ENCODE measurements at regions not wholly inside any gene's neighbourhood (a gene's known extent, or its start where the extent isn't known, plus 50 kb on each side); places are given as distances from the start of the nearest gene placed in this dataset.

GRCh38 chr1:185610954-185611353 lies 123.2 kb upstream of the HMCN1 start:
- Histone ChIP-seq H3K23me2 (ENCODE audit: insufficient read length, low read depth, low read length, poor library complexity, severe bottlenecking) (no peaks in the 10 kb centered on the region), H3K4me2 (ENCODE audit: insufficient read depth, insufficient read length, low read length) (no peak overlapping the region), H3K18ac (ENCODE audit: insufficient read length, low read depth, low read length) (no peak overlapping the region), H3K9me3 (ENCODE audit: control insufficient read depth, low read depth, low read length) (no peaks in the 10 kb centered on the region), H4K5ac (ENCODE audit: insufficient read length, low read depth, low read length) (no peak overlapping the region), H3K9ac (ENCODE audit: extremely low read depth, insufficient read length, low read length) (no peak overlapping the region), H3K27ac (ENCODE audit: insufficient read length, low read depth, low read length) (no peak overlapping the region), H2BK12ac (ENCODE audit: insufficient read length, low read depth, low read length) (no peak overlapping the region), H3K14ac (ENCODE audit: insufficient read depth, low read length) (no peak overlapping the region), H4K8ac (replicated peaks; ENCODE audit: insufficient read length, low read depth, low read length) (no peak overlapping the region), H2BK120ac (ENCODE audit: low read depth, low read length, poor library complexity, severe bottlenecking) (no peak overlapping the region), H3K79me1 (ENCODE audit: insufficient read depth, low read depth, low read length, poor library complexity, severe bottlenecking) (no peaks in the 10 kb centered on the region), H3K56ac (ENCODE audit: insufficient read length, low read depth, low read length) (no peak overlapping the region), H2BK5ac (ENCODE audit: insufficient read length, low read length) (no peak overlapping the region), H2AK5ac (ENCODE audit: insufficient read length, low read length) (no peak overlapping the region), H3K4me1 (ENCODE audit: insufficient read depth, low read length) (no peaks in the 10 kb centered on the region), H2BK20ac (ENCODE audit: low read depth, low read length, poor library complexity, severe bottlenecking) (no peak overlapping the region), H2AFZ (ENCODE audit: low read length) (no peak overlapping the region), H2BK15ac (ENCODE audit: low read depth, low read length) (no peak overlapping the region), H4K20me1 (ENCODE audit: control insufficient read depth, insufficient read depth, insufficient read length) (no peaks in the 10 kb centered on the region), H4K91ac (ENCODE audit: insufficient read length, low read depth, low read length) (no peak overlapping the region), H3K79me2 (ENCODE audit: insufficient read depth, low read length) (no peaks in the 10 kb centered on the region), H3T11ph (ENCODE audit: low read length) (no peak overlapping the region), H3K4ac (ENCODE audit: low read depth, low read length) (no peak overlapping the region), H3K27me3 (ENCODE audit: insufficient read depth, low read length) (no peaks in the 10 kb centered on the region), H3K23ac (ENCODE audit: insufficient read length, low read depth, low read length) (no peak overlapping the region)
- Mint-ChIP-seq H3K27me3 (ENCODE audit: low read depth) (no peaks in the 10 kb centered on the region), H3K36me3 (ENCODE audit: insufficient read depth in 1 of 3, low read depth in 3 of 3) (no peaks in the 10 kb centered on the region), H3K4me1 (peaks cover 0 to 3% of the 10 kb centered on the region in 2 experiments; a peak in 1 of 4 replicates), H3K4me3 (no peak overlapping the region), H3K27ac (no peak overlapping the region; a peak in 1 of 7 replicates), H3K9me3 (peaks cover 0 to 4% of the 10 kb centered on the region in 2 experiments; a peak in 3 of 5 replicates)
- DNase-seq, result no peak
- no peak for TF ChIP-seq CTCF (conservative IDR thresholded peaks at IDR 0.05)

Measured in H9 (cell line).